ENCODE measurements at regions not wholly inside any gene's neighbourhood (a gene's known extent, or its start where the extent isn't known, plus 50 kb on each side); places are given as distances from the start of the nearest gene placed in this dataset.

- Mint-ChIP-seq H3K9me3 (no peaks in the 10 kb centered on the region; the same call in 1 of the 2 replicates), H3K27ac (no peak overlapping the region), H3K36me3 (ENCODE audit: low read depth) (no peaks in the 10 kb centered on the region), H3K4me1 (ENCODE audit: low read depth) (no peaks in the 10 kb centered on the region), H3K4me3 (no peak overlapping the region), H3K27me3 (ENCODE audit: insufficient read depth) (no peaks in the 10 kb centered on the region)
- DNase-seq = no peak
- TF ChIP-seq CTCF (IDR thresholded peaks at IDR 0.05) = no peak
Observed at GRCh38 chrX:88024022-88024421, 506.4 kb downstream of the KLHL4 start.

- no peak overlapping the region for H3K4me3 Mint-ChIP-seq
- H3K27me3 Mint-ChIP-seq (ENCODE audit: insufficient read depth) = no peaks in the 10 kb centered on the region
- no peaks in the 10 kb centered on the region for H3K9me3 Mint-ChIP-seq
- H3K36me3 Mint-ChIP-seq (ENCODE audit: low read depth) = no peaks in the 10 kb centered on the region
- DNase-seq = no peak
- no peak overlapping the region for H3K27ac Mint-ChIP-seq
- no peaks in the 10 kb centered on the region for H3K4me1 Mint-ChIP-seq (ENCODE audit: low read depth)
- no peak for TF ChIP-seq CTCF (IDR thresholded peaks at IDR 0.05)
Observed at GRCh38 chrX:88072339-88073030, 554.9 kb downstream of the KLHL4 start.

- Mint-ChIP-seq H3K9me3 (peaks cover 7% of the 10 kb centered on the region), H3K4me3 (no peak overlapping the region), H3K27ac (no peak overlapping the region), H3K27me3 (ENCODE audit: insufficient read depth) (no peaks in the 10 kb centered on the region; the same call in 1 of the 2 replicates), H3K4me1 (ENCODE audit: low read depth) (no peaks in the 10 kb centered on the region), H3K36me3 (ENCODE audit: low read depth) (no peaks in the 10 kb centered on the region; the same call in 1 of the 2 replicates)
- no peak for TF ChIP-seq CTCF (IDR thresholded peaks at IDR 0.05)
- DNase-seq = no peak
Observed at GRCh38 chrX:88101968-88102367, 584.4 kb downstream of the KLHL4 start.

- Mint-ChIP-seq H3K4me1 (ENCODE audit: low read depth) (no peaks in the 10 kb centered on the region), H3K27me3 (ENCODE audit: insufficient read depth) (no peaks in the 10 kb centered on the region), H3K9me3 (peaks cover 6% of the 10 kb centered on the region; the same call in 1 of the 2 replicates), H3K36me3 (ENCODE audit: low read depth) (no peaks in the 10 kb centered on the region), H3K27ac (no peak overlapping the region), H3K4me3 (no peak overlapping the region)
- no peak for DNase-seq
- peak; percentile 20; the same call in 1 of the 2 replicates for TF ChIP-seq CTCF (IDR thresholded peaks at IDR 0.05)
Observed at GRCh38 chrX:88135735-88136134, 611.3 kb upstream of the CPXCR1 start.

- Mint-ChIP-seq H3K27me3 (ENCODE audit: insufficient read depth) (no peaks in the 10 kb centered on the region), H3K27ac (no peak overlapping the region), H3K4me3 (no peak overlapping the region), H3K9me3 (peaks cover 6% of the 10 kb centered on the region; the same call in 1 of the 2 replicates), H3K4me1 (ENCODE audit: low read depth) (no peaks in the 10 kb centered on the region), H3K36me3 (ENCODE audit: low read depth) (no peaks in the 10 kb centered on the region)
- no peak for DNase-seq
- TF ChIP-seq CTCF (IDR thresholded peaks at IDR 0.05) = no peak
Observed at GRCh38 chrX:88136328-88136727, 610.7 kb upstream of the CPXCR1 start.
